ENCODE measurements at regions not wholly inside any gene's neighbourhood (a gene's known extent, or its start where the extent isn't known, plus 50 kb on each side); places are given as distances from the start of the nearest gene placed in this dataset.
"Not testable (repeated sequence)": the region's sequence is repeated elsewhere in the genome, so short reads cannot be mapped to it uniquely, and the experiment has no call there.

DNA sequence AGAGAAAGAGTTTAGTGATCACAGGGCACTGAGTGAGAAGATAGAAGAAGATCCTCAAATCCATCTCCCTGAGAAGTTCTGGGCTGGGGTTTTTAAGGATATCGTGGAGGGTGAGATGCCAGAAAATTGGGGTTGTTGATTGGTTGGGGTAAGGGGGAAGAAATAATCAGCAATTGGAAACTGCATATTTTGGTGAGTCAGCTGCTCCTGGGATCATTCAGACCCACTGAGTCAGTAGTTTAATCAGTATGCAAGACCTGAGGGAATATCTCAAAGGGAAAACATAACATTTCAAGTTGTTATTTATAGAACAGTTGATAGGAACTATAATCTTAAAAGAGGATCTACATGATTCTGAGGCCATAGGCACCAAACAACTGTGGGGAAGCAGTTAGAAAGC is 183.4 kb downstream of the FCRL5 start:
- not testable (repeated sequence) for DNase-seq (ENCODE audit: low read depth)

DNA sequence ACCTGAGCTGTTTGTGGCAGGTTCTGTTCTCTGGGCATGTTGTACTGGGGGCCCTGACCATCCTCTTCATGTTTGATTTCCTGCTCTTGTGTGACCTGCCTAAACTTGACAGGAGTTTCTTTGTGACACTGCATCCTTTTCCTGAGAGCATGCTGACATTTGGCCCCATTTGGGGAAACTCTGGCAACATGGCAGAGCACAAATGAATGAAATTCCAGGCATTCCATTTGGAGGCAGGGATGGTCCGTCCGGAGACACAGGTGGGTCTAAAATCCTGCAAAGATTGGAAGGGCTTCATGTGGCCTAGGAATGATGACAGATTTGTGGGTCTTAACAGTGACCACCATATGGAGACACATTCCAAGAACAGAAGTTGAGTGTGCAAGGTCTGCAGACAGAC is 184.0 kb downstream of the FCRL5 start:
- DNase-seq (ENCODE audit: low read depth), result no peak

DNA sequence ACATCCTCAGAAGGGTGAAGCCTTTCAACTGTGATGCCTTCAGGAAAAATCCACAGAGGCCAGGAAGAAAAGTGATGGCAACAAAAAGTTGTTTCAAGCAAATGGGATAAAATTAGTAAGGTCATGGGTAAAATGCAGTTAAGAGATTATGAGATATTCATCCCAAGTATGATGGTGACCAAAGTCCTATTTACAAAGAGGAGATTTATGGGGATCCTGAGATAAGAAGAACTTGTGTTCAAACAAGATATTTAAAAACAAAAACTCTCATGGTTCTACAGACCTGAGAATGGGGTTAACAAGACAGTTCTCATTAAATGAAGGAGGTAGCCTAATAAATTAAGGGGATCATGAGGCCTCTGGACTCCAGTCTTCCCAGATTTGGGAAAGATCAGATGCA is 184.4 kb downstream of the FCRL5 start:
- DNase-seq (ENCODE audit: low read depth), result no peak

DNA sequence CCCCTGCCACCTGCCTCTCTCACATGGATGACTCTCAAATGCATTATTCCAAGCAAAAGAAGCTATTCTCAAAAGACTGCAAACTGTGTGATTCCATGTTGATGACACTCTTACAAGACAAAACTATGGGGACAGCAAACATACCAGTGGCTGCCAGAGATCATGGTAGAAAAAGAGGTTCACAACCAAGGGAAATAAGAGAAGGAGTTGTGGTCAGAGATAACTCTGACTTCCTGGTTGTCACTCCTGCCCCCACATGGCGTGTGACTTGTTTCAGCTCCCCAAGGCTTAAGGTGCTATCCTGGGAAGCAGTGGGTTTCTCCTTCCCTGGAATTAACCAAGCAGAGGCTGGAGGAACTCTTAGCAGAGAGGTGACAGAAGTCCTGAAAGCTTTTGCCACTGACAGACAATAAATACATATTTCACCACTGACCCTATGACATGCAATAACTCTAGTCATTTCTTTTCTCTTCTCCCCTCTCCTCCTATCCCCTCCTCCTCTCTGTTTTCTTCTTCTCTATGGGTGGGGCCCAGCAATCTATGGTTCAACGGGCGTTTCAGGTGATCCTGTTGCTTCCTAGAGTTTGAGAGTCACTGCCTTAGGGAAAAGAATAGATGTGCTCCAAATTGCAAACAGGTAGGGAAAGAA is 185.1 kb downstream of the FCRL5 start:
- no peak for DNase-seq (ENCODE audit: low read depth)

GRCh38 chr1:157364612-157365011 is 187.7 kb downstream of the FCRL5 start:
- DNase-seq (ENCODE audit: low read depth), result no peak

GRCh38 chr1:157363660-157364140 is 188.6 kb downstream of the FCRL5 start:
- peak; percentile 13 for DNase-seq (ENCODE audit: low read depth)

GRCh38 chr1:157360023-157360390 is 192.3 kb downstream of the FCRL5 start:
- DNase-seq (ENCODE audit: low read depth), result no peak

DNA sequence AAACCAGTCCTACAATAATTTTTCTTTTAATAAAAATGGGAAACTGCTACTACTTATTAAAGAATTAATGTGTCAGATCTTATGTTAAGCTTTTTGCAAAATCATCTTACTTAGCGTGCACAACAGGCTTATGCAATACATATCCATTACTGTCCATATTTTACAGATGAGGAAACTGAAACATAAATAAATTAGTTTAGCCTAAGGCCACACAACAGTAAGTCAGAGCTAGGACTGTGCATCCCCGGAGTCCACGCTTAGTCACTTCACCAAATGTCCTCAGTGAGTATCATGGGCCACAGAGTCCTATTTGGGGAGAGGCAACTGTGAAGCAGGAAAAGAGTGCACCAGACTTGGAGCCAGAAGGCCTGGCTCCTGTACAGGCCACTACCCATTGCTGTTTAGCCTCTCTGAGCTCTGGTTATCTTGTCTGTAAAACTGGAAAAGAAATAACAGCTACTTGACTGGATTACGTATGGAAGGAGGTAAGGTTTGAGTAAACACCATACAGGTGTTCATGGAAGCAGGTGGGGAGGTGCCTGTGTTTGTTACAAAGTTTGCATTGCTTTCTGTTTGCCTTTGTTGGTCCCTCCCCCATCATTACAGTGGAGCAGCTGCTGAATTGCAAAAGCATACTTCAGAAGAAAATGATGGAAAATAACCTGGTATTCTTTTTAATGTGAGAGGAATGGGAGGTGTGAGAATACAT is 192.8 kb downstream of the FCRL5 start:
- DNase-seq (ENCODE audit: low read depth), result no peak

- DNase-seq (ENCODE audit: low read depth), result no peak
These were observed 195.2 kb downstream of the FCRL5 start for GRCh38 chr1:157357111-157357510.

DNA sequence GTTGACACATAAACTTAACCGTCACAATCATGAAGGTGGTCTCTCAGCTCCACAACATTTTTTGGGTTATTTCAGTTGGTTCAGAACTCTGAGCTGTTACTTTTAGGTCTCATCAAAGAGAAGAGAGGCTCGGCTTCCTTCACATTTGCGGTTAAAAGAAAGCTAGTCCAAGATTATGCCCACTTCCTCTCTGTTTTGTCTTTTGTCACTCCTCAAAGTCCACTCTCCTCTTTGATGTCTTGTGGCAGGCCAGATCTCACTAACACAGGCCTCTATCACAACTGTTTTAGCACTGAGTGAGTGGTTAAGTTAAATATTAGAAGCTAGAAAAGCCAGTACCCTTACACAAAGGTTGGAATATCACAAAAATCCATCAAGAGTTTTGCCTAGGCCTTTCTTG is 195.7 kb downstream of the FCRL5 start:
- DNase-seq (ENCODE audit: low read depth), result no peak

- no peak for DNase-seq (ENCODE audit: low read depth)
These were observed 198.8 kb downstream of the FCRL5 start for GRCh38 chr1:157353546-157353945.

DNA sequence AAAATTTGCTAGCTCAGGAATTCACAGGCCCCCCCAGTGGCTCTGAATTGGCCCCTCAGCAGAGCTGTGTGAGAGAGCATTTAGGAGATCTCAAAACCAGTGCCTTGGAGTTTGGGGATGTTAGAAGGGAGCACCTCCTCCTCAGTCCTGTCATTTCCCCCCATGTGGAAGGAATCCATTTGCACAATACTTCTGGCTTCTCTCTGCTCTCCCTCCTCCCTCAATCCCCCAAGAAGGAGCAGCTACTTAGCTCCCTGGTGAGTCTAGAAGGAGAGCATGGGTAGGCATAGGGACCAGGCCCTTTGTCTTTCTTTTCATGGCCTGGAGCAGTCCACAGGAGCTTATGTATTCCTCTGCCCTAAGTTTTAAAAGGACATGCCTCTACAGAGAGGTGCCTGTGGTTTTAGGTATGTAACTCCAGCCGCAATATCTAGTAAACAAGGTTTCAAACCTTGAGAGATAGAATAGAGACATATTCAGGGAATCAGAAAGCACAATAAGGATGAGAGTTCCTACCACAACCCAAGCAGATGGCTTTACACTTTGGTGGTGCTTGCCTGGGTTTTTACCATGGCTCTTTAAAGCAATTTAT is 199.4 kb downstream of the FCRL5 start:
- no peak for DNase-seq (ENCODE audit: low read depth)

GRCh38 chr1:157352216-157352615 is 200.1 kb downstream of the FCRL5 start:
- DNase-seq (ENCODE audit: low read depth), result no peak

DNA sequence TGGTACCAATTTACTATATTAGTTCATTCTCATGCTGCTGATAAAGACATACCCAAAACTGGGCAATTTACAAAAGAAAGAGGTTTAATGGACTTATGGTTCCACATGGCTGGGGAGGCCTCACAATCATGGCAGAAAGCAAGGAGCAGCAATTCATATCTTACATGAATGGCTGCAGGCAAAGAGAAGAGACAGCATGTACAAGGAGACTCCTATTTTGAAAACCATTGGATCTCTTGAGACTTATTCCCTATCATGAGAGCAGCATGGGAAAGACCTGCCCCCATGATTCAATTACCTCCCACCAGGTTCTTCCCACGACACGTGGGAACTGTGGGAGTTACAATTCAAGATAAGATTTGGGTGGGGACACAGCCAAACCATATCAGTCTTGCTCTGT is 200.5 kb downstream of the FCRL5 start:
- DNase-seq (ENCODE audit: low read depth), result not testable (repeated sequence)

GRCh38 chr1:157348538-157349480 is 203.5 kb downstream of the FCRL5 start:
- no peak for DNase-seq (ENCODE audit: low read depth)

DNA sequence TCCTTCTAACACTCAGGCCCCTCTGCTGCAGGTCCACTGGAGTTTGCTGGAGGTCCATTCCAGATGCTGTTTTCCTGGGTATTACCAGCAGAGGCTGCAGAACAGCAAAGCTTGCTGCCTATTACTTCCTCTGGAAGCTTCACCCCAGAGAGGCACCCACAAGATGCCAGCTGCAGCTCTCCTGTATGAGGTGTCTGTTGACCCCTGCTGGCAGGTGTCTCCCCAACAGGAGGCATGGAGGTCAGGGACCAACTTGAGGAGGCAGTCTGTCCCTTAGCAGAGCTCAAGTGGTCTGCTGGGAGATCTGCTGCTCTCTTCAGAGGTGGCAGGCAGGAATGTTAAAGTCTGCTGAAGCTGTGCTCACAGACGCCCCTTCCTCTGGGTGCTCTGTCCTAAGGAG is 204.8 kb downstream of the FCRL5 start:
- DNase-seq (ENCODE audit: low read depth), result no peak

GRCh38 chr1:157337785-157338184 is 199.6 kb upstream of the ETV3 start:
- not testable (repeated sequence) for DNase-seq (ENCODE audit: low read depth)

DNA sequence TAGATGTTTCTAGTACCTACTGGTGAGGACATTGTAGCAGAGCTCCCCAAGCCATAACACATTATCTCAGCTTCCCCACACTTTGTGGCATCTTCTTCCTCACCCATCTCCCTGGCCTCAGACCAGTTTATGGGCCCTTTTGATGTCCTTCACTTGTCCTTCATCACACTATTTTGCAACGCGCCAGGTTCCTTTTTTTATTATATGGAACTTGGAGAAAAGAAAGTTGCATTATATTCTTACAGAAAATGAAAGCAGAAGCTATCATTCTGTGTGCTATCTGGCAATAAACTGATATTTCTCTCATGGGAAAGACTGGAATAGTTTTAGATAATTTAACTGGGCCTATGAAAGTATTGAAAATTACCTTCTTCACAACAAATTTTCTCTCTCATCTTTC is 196.9 kb upstream of the ETV3 start:
- DNase-seq (ENCODE audit: low read depth), result no peak

DNA sequence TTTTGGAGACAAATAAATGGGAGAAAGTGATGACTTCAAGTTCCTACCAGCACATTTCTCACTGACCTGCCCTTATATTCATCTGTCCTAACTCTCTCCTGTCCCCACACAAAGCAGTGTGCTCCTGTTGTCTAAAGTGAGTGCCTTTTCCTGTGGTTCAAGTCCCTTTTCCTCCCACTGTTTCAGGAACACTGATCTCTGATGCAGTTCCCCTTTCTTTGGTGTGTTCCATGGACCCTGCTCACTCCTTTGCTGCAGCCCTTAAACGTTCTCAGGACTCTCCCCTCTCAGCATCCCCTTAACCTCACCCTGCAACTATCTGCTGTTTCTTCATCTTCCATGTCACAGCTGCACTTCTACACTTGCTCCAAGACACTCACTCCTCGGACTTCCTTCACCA is 195.8 kb upstream of the ETV3 start:
- DNase-seq (ENCODE audit: low read depth), result no peak

GRCh38 chr1:157330177-157330576 is 192.0 kb upstream of the ETV3 start:
- not testable (repeated sequence) for DNase-seq (ENCODE audit: low read depth)

- DNase-seq (ENCODE audit: low read depth), result not testable (repeated sequence)
These were observed 189.9 kb upstream of the ETV3 start for GRCh38 chr1:157328120-157328519.

GRCh38 chr1:157326173-157326859 is 188.1 kb upstream of the ETV3 start:
- no peak for DNase-seq (ENCODE audit: low read depth)
